ENCODE measurements at regions not wholly inside any gene's neighbourhood (a gene's known extent, or its start where the extent isn't known, plus 50 kb on each side); places are given as distances from the start of the nearest gene placed in this dataset.

- in situ Hi-C loops (cut with HindIII; ENCODE audit: low sequenced_read_pairs) = loop anchor here (5.0 kb wide), 1 partner anchor 40 kb away; no protein-coding TSS in a partner anchor
These were observed 111.1 kb upstream of the RIOK3 start for GRCh38 chr18:23341983-23342382.

DNA sequence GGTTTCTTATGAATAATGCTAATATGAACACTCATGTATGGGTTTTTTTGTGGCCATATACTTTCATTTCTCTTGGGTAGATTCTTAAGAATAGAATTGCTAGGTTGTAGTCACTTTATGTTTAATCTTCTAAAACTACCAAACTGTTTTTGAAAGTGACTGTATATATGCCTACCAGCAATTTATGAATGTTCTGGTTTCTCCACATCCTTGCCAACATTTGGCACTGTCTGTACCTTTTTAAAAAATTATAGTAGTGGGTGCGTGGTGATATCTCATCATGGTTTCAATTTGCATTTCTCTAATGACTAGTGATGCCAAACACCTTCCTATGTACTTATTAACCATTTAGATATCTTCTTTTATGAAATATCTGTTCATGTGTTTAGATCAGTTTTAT is 110.6 kb upstream of the RIOK3 start:
- in situ Hi-C loops (cut with HindIII; ENCODE audit: low sequenced_read_pairs) = loop anchor here (5.0 kb wide), 1 partner anchor 40 kb away; no protein-coding TSS in a partner anchor

DNA sequence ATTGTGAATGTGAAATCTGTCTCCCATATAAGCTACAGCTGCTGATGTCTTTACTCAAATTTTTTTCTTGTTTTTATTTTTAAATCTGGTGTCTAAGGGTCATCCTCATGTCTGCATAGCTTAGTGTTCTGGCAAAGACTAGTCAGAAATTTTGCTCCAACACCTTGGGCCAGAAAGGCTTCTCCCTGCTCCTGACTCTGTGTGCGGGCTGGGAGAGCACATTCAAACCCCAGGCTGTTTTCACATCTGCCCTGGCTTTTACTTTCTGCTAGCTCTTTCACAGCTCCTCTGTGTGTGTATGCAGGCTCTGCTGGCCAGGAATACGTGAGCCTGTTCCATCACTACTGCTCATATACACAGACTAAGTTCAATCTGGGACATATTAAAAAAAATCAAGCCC is 102.9 kb upstream of the RIOK3 start:
- in situ Hi-C loops (cut with HindIII; ENCODE audit: low sequenced_read_pairs) = no loop called here

GRCh38 chr18:23351521-23351920 is 101.6 kb upstream of the RIOK3 start:
- in situ Hi-C loops (cut with HindIII; ENCODE audit: low sequenced_read_pairs) = no loop called here

DNA sequence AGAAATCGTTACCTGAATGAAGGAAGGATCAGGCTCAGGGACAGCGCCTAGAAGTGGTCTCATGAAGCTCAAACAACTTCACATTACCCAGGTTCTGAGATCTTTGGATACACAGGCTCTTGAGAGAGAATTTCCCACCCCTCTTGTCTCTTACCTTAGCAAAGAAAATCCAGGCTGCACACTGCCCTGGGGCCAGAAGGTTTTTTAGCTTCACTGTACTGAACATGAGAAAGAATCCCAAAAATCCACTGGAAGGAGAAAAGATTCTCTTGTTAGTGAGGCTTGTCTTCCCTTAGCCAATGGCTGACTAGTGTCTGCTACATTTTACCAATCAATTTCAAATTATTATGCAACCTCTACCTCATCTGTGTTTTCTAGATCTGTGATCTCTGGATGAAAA is 101.0 kb upstream of the RIOK3 start:
- in situ Hi-C loops (cut with HindIII; ENCODE audit: low sequenced_read_pairs) = no loop called here

- in situ Hi-C loops (cut with HindIII; ENCODE audit: low sequenced_read_pairs) = no loop called here
These were observed 99.6 kb upstream of the RIOK3 start for GRCh38 chr18:23353459-23353858.

DNA sequence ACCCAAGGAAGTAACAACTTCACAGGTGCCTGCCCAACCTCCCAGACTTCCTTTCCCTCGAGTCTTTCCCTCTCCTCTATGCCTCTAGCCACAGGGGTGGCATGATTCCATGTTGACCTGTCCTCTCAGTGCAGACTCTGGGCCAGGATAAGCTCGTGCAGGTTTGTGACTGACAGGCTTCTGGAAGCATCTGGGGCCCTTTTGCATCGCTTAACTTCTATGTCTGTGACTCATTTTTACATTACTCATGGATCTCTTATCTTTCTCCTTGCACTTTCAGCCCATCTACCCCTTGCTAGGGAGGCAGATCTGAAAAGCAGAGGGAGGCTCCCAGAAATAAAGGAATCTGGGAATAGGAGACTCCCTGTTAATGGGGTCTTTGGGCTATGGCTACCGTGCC is 98.5 kb upstream of the RIOK3 start:
- in situ Hi-C loops (cut with HindIII; ENCODE audit: low sequenced_read_pairs) = loop anchor here (5.0 kb wide), 1 partner anchor 222 kb away; no protein-coding TSS in a partner anchor

DNA sequence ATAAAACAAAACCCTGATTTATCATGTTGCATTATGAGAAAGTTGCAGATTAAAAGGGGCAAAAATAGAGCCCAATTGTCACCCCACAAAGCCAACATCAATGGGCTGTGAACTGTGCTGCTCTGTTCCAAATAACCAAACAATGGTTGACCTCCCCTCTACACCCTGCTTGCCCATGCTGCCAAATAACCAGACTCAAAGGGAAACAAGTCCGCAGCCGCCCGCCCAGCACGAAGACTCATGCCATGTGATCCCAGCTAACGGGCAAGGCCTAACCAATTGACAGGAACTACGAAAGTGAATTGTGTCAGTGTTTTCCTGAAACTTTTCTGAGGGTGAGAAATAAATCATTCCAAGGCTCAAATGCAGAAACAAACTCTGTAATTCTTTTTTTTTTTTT is 97.9 kb upstream of the RIOK3 start:
- in situ Hi-C loops (cut with HindIII; ENCODE audit: low sequenced_read_pairs) = loop anchor here (5.0 kb wide), 1 partner anchor 223 kb away; no protein-coding TSS in a partner anchor

- in situ Hi-C loops (cut with HindIII; ENCODE audit: low sequenced_read_pairs) = loop anchor here (5.0 kb wide), 1 partner anchor 224 kb away; no protein-coding TSS in a partner anchor
These were observed 96.7 kb upstream of the RIOK3 start for GRCh38 chr18:23356424-23356823.

DNA sequence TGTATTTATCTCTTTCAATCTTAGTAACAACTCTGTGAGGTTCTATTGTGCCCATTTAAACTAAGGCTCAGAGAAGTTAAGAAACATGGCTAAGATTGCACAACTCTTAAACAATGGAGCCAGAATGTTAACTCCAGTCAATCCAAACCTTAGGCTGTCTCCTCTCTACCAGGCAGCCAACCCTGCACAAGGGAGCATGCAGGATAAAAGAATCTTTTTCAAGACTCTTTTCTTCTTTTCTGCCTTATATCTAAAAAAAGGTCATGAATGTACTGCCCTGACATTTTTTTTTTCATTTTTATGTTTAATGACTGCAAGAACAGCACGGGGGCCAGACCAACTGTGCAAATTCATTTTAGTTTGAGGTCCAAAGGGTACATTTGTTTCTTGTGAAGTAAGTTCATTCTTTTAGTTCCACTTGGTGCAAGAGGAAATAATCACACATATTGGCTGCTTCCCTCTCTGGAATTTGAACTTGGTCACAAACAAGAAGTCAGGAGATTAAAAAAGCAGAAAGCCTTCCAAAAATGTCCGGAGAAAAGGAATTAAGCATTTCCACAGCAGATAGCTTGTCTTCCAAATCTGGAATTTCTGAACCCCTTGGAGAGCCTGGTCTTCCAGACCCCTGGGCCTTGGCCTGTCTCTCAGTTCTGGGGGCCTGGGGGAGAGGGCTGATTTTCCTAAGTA is 96.0 kb upstream of the RIOK3 start:
- in situ Hi-C loops (cut with HindIII; ENCODE audit: low sequenced_read_pairs) = loop anchor here (5.0 kb wide), 1 partner anchor 225 kb away; no protein-coding TSS in a partner anchor

- in situ Hi-C loops (cut with HindIII; ENCODE audit: low sequenced_read_pairs) = loop anchor here (5.0 kb wide), 1 partner anchor 226 kb away; no protein-coding TSS in a partner anchor
These were observed 95.0 kb upstream of the RIOK3 start for GRCh38 chr18:23357996-23358594.

DNA sequence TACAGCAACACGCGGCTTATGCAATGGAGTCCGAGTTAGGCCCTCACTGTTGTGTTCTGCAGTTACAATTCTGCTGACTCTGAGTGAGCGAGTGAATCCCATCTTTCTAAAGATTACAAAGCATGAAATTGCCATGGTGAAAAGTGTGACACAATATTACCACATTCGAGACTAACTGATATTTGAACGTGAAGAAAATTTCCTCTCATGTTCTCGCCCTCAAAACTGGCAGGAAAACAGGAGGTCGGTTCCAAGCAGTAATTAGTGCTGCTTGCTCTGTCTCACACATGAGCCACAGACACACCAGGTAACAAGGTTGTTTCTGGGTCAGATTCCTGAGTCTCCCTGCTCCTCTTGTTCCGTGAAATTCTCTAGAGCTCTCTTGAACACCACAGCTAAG is 93.7 kb upstream of the RIOK3 start:
- in situ Hi-C loops (cut with HindIII; ENCODE audit: low sequenced_read_pairs) = loop anchor here (5.0 kb wide), 1 partner anchor 227 kb away; no protein-coding TSS in a partner anchor

- in situ Hi-C loops (cut with HindIII; ENCODE audit: low sequenced_read_pairs) = no loop called here
These were observed 89.1 kb upstream of the RIOK3 start for GRCh38 chr18:23363865-23364570.

- in situ Hi-C loops (cut with HindIII; ENCODE audit: low sequenced_read_pairs) = no loop called here
These were observed 87.5 kb upstream of the RIOK3 start for GRCh38 chr18:23365602-23366001.

GRCh38 chr18:23369266-23369665 is 83.8 kb upstream of the RIOK3 start:
- in situ Hi-C loops (cut with HindIII; ENCODE audit: low sequenced_read_pairs) = no loop called here

DNA sequence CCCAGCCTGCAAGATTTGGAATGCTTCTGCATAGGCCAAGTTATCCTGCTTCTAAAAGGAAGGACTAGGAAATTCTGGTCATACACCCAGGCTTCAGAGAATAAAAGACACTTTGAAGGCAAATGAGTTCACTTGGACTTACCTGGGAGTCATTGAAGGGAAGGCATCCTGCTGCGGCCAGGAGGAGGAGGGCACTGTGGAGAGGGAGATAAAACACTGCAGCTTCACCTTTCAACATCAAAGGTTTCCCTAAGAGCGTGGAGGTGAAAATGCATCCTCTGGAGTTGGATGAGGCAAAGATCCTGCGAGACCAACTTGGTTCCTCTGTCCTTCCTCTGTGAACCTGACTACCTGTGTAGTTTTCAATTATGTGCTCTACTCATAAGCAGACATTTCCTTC is 79.5 kb upstream of the RIOK3 start:
- in situ Hi-C loops (cut with HindIII; ENCODE audit: low sequenced_read_pairs) = no loop called here

DNA sequence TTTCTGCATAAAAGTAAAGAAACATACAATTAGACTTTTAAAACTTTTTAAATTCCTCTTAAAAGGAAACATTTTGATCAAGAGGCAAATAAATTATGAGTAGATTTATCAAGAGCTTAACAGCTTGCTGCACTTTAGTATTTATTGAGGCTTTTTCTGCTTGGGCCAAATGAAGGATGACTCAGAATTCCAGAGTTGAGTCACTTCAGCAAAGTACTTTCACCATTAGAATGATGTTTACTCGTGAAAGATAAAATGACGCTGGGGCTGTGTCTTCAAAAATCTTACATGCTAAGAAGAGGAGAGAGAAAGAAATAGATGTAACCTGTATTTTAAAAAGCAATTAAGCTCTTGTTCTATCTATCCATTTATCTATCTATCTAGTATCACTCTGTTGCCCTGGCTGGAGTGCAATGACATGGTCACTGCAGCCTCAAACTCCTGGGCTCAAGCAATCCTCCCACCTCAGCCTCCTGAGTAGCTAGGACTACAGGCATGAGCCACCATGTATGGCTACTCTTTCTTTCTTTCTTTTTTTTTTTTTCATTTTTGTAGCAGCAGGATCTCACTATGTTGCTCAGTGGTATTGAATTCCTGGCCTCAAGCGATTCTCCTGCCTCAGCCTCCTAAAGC is 75.3 kb upstream of the RIOK3 start:
- in situ Hi-C loops (cut with HindIII; ENCODE audit: low sequenced_read_pairs) = no loop called here

DNA sequence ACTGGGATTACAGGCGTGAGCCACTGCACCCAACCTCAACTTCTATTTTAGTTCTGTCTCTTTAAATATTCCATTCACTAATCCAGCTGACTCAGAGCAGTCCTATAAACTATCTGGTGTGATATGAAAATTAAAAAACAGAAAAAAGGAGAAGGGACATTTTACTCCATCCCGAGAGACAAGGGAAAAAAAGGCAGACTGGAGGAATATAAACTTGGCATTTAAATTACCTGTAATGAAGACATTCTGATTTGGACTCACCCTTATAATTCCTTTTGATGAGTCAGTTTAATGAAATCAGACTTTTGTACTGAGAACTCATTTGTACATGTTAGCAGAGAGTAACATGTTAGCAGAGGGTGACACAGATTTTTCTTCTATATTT is 74.8 kb upstream of the RIOK3 start:
- in situ Hi-C loops (cut with HindIII; ENCODE audit: low sequenced_read_pairs) = no loop called here

- in situ Hi-C loops (cut with HindIII; ENCODE audit: low sequenced_read_pairs) = loop anchor here (5.0 kb wide), 2 partner anchors 38 to 243 kb away; partner anchors contain the start of gene CABLES1
These were observed 73.0 kb upstream of the RIOK3 start for GRCh38 chr18:23380001-23380550.

- in situ Hi-C loops (cut with HindIII; ENCODE audit: low sequenced_read_pairs) = loop anchor here (5.0 kb wide), 2 partner anchors 39 to 244 kb away; partner anchors contain the start of gene CABLES1
These were observed 72.3 kb upstream of the RIOK3 start for GRCh38 chr18:23380817-23381216.

- in situ Hi-C loops (cut with HindIII; ENCODE audit: low sequenced_read_pairs) = loop anchor here (5.0 kb wide), 2 partner anchors 41 to 246 kb away; partner anchors contain the start of gene CABLES1
These were observed 69.6 kb upstream of the RIOK3 start for GRCh38 chr18:23383494-23383893.

Data from endothelial cell of hepatic sinusoid (primary cell).